H54 (cell line): ENCODE measurements at regions not wholly inside any gene's neighbourhood (a gene's known extent, or its start where the extent isn't known, plus 50 kb on each side); places are given as distances from the start of the nearest gene placed in this dataset.
"Not testable (repeated sequence)": the region's sequence is repeated elsewhere in the genome, so short reads cannot be mapped to it uniquely, and the experiment has no call there.

ENCODE experiments used
- DNase-seq: peaks from one replicate; pipeline ENCODE4 v3.0.0; 2011; ENCODE audit warnings: low spot score, mixed read lengths; ENCODE audit not compliant: insufficient read length
- FAIRE-seq: peaks from 3 replicates; lab custom pipeline; 2011; peaks lifted over from hg19 to GRCh38; lab: Jason Lieb, UNC
- POLR2A ChIP-seq: IDR thresholded peaks from 2 replicates; pipeline ENCODE4 v1.6.1; 2011; ENCODE audit warnings: low read depth, mild to moderate bottlenecking, low read length

DNA sequence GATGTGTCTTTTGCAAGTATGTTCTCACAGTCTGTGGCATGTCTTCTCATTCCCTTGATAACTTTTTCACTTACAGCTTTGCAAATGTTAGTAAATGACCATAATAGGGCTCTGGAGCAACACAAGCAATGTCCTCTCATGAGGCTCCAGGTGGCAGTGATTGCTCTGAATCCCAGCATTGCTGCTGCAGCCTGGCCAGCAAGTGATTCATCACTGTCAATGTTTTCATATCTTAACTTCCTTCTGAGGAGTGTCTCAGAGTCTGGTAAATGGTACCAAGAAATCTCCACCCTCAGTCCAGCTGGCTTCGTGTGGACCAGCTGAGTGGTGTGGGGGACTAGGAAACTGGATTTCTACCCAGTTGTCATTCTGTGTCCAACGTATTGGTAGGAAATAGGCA is 139.6 kb downstream of the MYLK4 start:
- DNase-seq (no peak), FAIRE-seq (no peak)
- TF ChIP-seq POLR2A, result no peak

DNA sequence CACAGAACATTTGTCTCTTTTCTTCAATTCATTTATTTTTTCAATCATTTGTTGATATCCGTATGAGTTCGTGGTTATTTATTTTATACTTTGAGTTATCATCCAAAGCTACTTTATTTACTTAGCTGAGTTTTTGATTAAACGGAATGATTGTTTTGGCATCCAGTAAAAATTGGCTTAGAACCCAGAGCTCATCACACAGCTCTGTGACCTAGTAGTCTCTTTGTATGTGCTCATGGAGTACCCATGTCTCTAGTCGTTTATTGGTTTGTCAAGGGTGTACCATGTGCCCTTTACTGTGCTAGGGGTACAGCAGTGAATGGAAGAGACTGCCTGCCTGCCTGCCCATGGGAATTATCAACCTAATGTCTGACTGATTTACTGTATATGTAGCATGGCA is 142.2 kb downstream of the MYLK4 start:
- no peak for TF ChIP-seq POLR2A
- FAIRE-seq (no peak), DNase-seq (no peak)

DNA sequence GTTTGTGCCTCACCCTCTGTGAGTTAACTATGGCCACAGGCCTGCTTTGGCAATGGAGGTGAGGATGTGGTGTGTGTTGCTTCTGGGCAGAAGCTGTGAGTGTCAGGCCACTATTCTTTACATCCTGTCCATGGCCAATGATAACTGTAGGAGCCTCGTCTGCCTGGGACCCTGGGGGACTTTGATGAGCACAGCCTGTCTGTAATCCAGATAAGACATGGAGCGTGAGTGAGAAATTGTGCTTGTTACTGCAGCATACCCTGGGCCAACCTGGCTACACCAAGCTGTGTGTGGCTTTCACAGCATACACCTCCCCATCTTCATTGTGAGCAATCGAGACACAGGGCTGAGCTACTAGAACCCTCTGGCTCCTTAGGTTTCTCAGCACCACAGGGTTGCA is 150.4 kb downstream of the MYLK4 start:
- FAIRE-seq, result no peak
- no peak for TF ChIP-seq POLR2A
- no peak for DNase-seq

- no peak for TF ChIP-seq POLR2A
- FAIRE-seq, result no peak
- no peak for DNase-seq
Observed at GRCh38 chr6:2599817-2600216, 150.9 kb downstream of the MYLK4 start.

GRCh38 chr6:2598867-2599266 is 151.9 kb downstream of the MYLK4 start:
- FAIRE-seq (no peak), DNase-seq (no peak)
- no peak for TF ChIP-seq POLR2A

DNA sequence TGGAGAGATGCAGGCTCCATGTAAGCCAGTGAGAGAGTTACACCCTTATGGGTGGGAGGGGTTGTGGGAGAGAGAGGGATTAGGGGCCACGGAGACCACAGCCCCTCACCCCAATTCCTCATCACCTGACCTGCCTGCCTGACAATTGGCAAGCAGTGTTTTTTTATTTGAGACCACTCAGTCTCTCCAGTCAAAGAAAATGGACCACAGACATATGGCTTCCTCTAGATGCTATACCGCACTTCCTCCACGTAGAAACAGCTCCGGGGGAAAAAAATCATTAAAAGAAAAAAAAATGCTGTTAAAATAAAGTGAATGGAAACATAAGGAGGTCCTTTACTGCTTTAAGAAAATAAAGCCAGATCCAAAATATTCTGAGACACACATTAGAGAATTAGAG is 152.7 kb downstream of the MYLK4 start:
- no peak for TF ChIP-seq POLR2A
- DNase-seq (no peak), FAIRE-seq (no peak)

DNA sequence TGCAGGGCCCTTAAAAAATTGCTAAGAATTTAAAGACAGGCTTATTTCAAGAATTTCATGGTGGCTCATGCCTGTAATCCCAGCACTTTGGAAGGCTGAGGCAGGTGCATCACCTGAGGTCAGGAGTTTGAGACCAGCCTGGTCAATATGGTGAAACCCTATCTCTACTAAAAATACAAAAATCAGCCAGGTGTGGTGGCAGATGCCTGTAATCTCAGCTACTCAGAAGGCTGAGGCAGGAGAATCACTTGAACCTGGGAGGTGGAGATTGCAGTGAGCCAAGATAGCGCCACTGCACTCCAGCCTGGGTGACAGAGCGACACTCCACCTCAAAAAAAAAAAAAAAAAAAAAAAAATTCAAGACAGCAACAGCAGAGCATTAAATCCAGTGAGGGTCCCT is 153.3 kb downstream of the MYLK4 start:
- not testable (repeated sequence) for DNase-seq, FAIRE-seq

DNA sequence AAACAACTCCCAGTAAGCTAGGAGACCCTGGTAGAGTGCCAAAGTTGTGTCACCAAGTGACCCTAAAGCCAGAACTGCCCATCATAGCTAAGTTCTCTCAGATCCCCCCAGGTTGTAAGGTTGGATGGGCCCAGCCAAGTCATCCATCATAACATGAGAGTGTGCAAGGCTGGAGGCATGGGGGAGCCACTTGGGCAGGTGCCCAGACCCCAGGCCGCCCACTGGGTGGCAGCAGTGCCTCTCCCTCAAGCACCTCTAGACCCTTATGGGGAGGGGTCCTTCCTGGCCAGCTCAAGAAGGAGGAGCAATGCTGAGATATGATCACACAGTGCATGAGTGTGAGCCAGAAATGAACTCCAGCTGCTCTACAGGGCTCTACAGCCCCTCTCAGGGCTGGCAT is 154.5 kb downstream of the MYLK4 start:
- no peak for TF ChIP-seq POLR2A
- DNase-seq (no peak), FAIRE-seq (no peak)

DNA sequence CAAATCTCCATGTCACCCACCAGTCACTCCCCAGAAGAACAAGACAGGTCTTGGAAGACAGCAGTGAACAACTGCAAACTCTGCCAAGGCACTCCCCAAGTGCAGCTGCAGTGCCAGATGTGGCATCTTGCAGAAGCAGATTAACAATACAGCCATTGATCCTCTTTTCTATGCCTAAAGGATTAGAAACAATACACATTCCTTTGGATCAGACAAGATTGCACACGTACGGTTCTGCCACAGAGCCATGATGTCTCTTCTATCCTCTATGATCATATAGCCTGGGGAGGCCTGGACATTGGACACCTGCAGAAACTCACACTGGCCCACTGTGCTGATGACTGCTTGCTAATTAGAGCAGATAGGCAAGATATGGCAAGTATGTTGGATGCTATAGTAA is 155.9 kb downstream of the MYLK4 start:
- FAIRE-seq (no peak), DNase-seq (no peak)
- TF ChIP-seq POLR2A, result no peak

- DNase-seq (no peak), FAIRE-seq (no peak)
- TF ChIP-seq POLR2A, result no peak
Observed at GRCh38 chr6:2593167-2593566, 157.6 kb downstream of the MYLK4 start.

DNA sequence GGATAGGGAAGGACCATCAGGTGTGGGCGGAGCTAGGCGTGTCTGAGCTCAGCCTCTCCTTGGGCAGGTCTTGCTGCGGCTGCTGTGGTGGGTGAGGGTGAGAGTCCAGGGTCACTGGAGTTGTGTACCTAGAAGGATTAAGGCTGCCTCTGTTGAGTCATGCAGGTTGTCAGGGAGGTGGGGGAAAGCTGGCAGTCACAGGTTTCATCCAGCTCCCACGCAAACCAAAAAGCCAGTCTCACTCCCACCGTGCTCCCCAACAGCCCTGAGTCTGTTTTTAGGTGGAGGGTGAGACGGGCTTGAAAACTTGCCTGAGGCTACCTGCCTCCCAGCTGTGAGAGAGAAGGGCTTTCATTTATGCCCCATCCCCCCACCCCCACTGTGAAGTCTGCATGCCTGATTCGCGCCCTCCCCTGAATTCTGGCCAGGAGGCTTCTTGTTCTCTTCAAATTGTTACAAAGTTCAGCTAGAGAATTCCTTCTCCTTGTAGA is 161.5 kb downstream of the MYLK4 start:
- no peak for FAIRE-seq
- DNase-seq, result no peak
- no peak for TF ChIP-seq POLR2A

DNA sequence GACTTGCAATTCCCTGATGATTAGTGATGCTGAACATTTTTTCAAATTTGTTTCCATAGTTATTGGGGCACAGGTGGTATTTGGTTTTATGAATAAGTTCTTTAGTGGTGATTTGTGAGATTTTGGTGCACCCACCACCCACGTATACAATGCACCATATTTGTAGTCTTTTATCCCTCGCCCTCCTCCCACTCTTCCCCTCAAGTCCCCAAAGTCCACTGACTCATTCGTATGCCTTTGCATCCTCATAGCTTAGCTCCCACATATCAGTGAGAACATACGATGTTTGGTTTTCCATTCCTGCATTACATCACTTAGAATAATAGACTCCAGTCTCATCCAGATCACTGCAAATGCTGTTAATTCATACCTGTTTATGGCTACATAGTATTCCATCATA is 167.3 kb downstream of the MYLK4 start:
- no peak for DNase-seq
- no peak for TF ChIP-seq POLR2A
- no peak for FAIRE-seq

GRCh38 chr6:2582268-2582667 is 168.5 kb downstream of the MYLK4 start:
- FAIRE-seq (no peak), DNase-seq (no peak)

GRCh38 chr6:2581611-2582010 is 169.1 kb downstream of the MYLK4 start:
- no peak for FAIRE-seq
- no peak for TF ChIP-seq POLR2A
- no peak for DNase-seq

More at GRCh38 chr6:2582268-2582667, 168.5 kb downstream of the MYLK4 start:
- TF ChIP-seq POLR2A, result no peak

DNA sequence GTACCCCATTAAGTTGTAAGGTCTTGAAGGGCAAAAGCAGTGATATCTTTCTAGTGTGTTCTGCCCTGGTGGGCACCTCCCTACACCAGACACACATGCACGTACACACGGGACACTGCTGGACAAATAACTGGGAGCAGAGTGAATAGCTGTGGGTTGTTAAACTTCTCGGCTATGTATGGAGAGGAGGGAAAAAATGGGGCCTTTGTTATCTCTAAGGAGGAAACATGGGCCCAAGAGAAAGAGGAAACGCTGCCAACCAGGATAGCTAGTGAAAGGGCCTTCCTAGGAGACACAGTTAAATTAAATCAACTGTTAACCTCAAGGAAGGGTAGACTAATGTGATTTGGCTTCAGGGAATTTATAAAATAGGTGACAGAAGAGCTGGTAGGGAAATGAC is 169.7 kb downstream of the MYLK4 start:
- DNase-seq (no peak), FAIRE-seq (no peak)
- TF ChIP-seq POLR2A, result no peak
